Mammary epithelial cell (primary cell): ENCODE measurements at regions not wholly inside any gene's neighbourhood (a gene's known extent, or its start where the extent isn't known, plus 50 kb on each side); places are given as distances from the start of the nearest gene placed in this dataset.

ENCODE experiments used
- CTCF ChIP-seq, 2 donors: IDR thresholded peaks in 1 of 2; conservative IDR thresholded peaks in 1 of 2; 2 replicates each; pipeline ENCODE4 v1.5.1; 2011 to 2012; ENCODE audit warnings: inconsistent platforms in 2 of 2, low read length in 2 of 2, mild to moderate bottlenecking in 2 of 2, control low read depth in 1 of 2, low read depth in 1 of 2; ENCODE audit not compliant: insufficient read depth in 1 of 2; ENCODE audit errors: extremely low read depth in 1 of 2
- EZH2 ChIP-seq: IDR thresholded peaks from 2 replicates; pipeline ENCODE4 v1.6.1; 2012; ENCODE audit warnings: low read length, inconsistent platforms, borderline replicate concordance

GRCh38 chr5:145307866-145308382, 527.2 kb downstream of the PRELID2 start:
- no peak for TF ChIP-seq EZH2
- TF ChIP-seq CTCF (conservative IDR thresholded peaks at IDR 0.05 in 1 of 2, IDR thresholded peaks at IDR 0.05 in 1 of 2; ENCODE audit: extremely low read depth in 1 of 2, insufficient read depth in 1 of 2, low read depth in 1 of 2, low read length in 2 of 2): no peak
